WTC11 (cell line): ENCODE measurements at regions not wholly inside any gene's neighbourhood (a gene's known extent, or its start where the extent isn't known, plus 50 kb on each side); places are given as distances from the start of the nearest gene placed in this dataset.

Source experiments
- ATAC-seq: fragments of 200-7000 bp; cut with Tn5 transposase; 2 replicates; pipeline ENCODE4 v1.10.0; 2021; ENCODE audit warnings: mild to moderate bottlenecking, moderate library complexity
- CTCF ChIA-PET: fragments of 300-600 bp; sonication (Branson Sonifier 250); formaldehyde crosslinking; loops from one replicate; lab custom pipeline; 2021; ENCODE audit warnings: antibody characterized with exemption; lab: Charles Lee
- POLR2A ChIA-PET: fragments of 350-600 bp; sonication (Branson Sonifier 250); formaldehyde crosslinking; loops from one replicate; lab custom pipeline; 2021; ENCODE audit warnings: antibody characterized with exemption; lab: Charles Lee
- DNase-seq: peaks from one replicate; pipeline ENCODE4 v3.0.0; 2021; ENCODE audit warnings: low spot score
- H3K27ac Mint-ChIP-seq: 2 replicates; pipeline ENCODE4 v1.8.0; 2021; ENCODE audit warnings: mixed read lengths
- H3K27me3 Mint-ChIP-seq: 2 replicates; pipeline ENCODE4 v1.8.0; 2021; ENCODE audit warnings: low read depth, mild to moderate bottlenecking, moderate library complexity, mixed read lengths
- H3K36me3 Mint-ChIP-seq: 2 replicates; pipeline ENCODE4 v1.8.0; 2021; ENCODE audit warnings: mixed read lengths
- H3K4me1 Mint-ChIP-seq: 2 replicates; pipeline ENCODE4 v1.8.0; 2022; ENCODE audit warnings: mixed read lengths
- H3K4me3 Mint-ChIP-seq: 2 replicates; pipeline ENCODE4 v1.8.0; 2021; ENCODE audit warnings: mild to moderate bottlenecking, moderate library complexity, mixed read lengths
- H3K9me3 Mint-ChIP-seq: 2 replicates; pipeline ENCODE4 v1.8.0; 2021; ENCODE audit warnings: mixed read lengths
- AR ChIP-seq: fragments of 250-450 bp; sonication (Bioruptor Pico); IDR thresholded peaks from 2 replicates; pipeline ENCODE4 v1.9.0; 2021; ENCODE audit warnings: mild to moderate bottlenecking
- CREB1 ChIP-seq: sonication (generic); formaldehyde crosslinking; IDR thresholded peaks from 2 replicates; pipeline ENCODE4 v1.8.0; 2023; ENCODE audit warnings: mild to moderate bottlenecking, missing genetic modification reagents
- ESRRA ChIP-seq: sonication (generic); formaldehyde crosslinking; IDR thresholded peaks from 2 replicates; pipeline ENCODE4 v1.8.1; 2022; ENCODE audit warnings: mild to moderate bottlenecking, missing genetic modification reagents, borderline replicate concordance
- IRF2 ChIP-seq: sonication (generic); formaldehyde crosslinking; IDR thresholded peaks from 2 replicates; pipeline ENCODE4 v1.8.0; 2022; ENCODE audit warnings: low read depth, missing genetic modification reagents, borderline replicate concordance
- STAT6 ChIP-seq: sonication (generic); formaldehyde crosslinking; conservative IDR thresholded peaks from 2 replicates; pipeline ENCODE4 v1.8.1; 2023; ENCODE audit warnings: mild to moderate bottlenecking, low read depth, missing genetic modification reagents, moderate library complexity
- ZBTB21 ChIP-seq: sonication (generic); formaldehyde crosslinking; IDR thresholded peaks from 2 replicates; pipeline ENCODE4 v1.8.1; 2023; ENCODE audit warnings: mild to moderate bottlenecking, missing genetic modification reagents, borderline replicate concordance
- ZNF121 ChIP-seq: sonication (generic); formaldehyde crosslinking; IDR thresholded peaks from 2 replicates; pipeline ENCODE4 v1.8.0; 2023; ENCODE audit warnings: missing genetic modification reagents
- ZNF232 ChIP-seq: sonication (generic); formaldehyde crosslinking; IDR thresholded peaks from 2 replicates; pipeline ENCODE4 v1.8.0; 2022; ENCODE audit warnings: mild to moderate bottlenecking, missing genetic modification reagents
- ZNF423 ChIP-seq: fragments of 250-450 bp; sonication (Bioruptor Pico); IDR thresholded peaks from 2 replicates; pipeline ENCODE4 v2.1.2; 2022; ENCODE audit warnings: mild to moderate bottlenecking, moderate library complexity
- ZNF532 ChIP-seq: fragments of 250-450 bp; sonication (Bioruptor Pico); IDR thresholded peaks from 2 replicates; pipeline ENCODE4 v1.9.0; 2021; ENCODE audit warnings: mild to moderate bottlenecking, borderline replicate concordance
- TF ChIP-seq, protein P1 (sequence below): sonication (generic); formaldehyde crosslinking; IDR thresholded peaks from 2 replicates; pipeline ENCODE4 v1.8.0; 2022; ENCODE audit warnings: mild to moderate bottlenecking, missing genetic modification reagents

GRCh38 chr7:32218154-32218467, 147.9 kb upstream of the PDE1C start (continued):
- TF ChIP-seq STAT6 (no peak), ZNF232 (no peak), AR (CRISPR knock-in tag) (no peak), CREB1 (no peak), ZBTB21 (no peak)
- TF ChIP-seq, protein P1, sequence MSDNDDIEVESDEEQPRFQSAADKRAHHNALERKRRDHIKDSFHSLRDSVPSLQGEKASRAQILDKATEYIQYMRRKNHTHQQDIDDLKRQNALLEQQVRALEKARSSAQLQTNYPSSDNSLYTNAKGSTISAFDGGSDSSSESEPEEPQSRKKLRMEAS = no peak

DNA sequence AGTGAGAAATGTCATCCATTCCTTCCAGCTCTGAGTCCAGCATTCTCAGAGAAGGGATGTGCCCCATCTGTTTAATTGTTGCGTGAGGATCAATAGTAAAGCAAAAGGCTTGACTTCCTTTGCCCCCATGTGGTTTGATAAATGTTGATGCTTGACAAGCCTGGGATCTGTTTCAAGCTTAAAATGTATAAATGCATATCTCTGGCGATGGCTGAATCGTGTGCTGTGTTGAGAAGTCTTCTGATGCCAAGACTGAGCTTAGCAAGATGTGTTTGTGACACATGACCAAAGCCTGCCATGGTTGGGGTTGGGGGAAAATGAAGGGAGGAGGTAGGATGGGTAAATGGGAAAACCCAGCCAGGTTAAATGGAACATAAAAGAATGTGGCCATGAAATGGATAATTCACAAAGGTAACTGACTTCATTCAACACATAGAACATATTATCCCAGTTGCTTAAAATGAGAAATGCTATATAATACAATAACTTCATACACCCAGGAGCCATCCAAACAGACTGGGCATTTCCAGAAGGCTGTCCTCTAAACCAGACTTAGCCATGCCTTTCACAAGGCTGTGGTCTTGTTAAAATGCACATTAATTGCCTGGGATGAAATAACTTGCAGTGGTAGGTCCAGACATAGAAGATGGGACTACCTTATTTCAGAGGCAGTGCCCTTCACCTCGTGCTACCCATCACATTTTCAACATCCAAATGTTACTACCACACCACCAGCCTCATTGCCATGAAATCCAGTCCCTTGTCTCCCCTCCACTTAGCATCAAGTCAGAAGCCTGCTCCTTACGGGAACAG, 147.3 kb upstream of the PDE1C start:
- ChIA-PET CTCF (interaction anchor here (2.3 kb wide), 1 partner anchor 141 kb away, joined by 9 read pairs; no protein-coding TSS in a partner anchor), POLR2A (no interaction called here)
- Mint-ChIP-seq H3K4me3 (no peak overlapping the region), H3K27me3 (no peaks in the 10 kb centered on the region; the same call in 1 of the 2 replicates), H3K27ac (no peak overlapping the region), H3K36me3 (no peaks in the 10 kb centered on the region), H3K4me1 (no peaks in the 10 kb centered on the region), H3K9me3 (no peaks in the 10 kb centered on the region)
- DNase-seq = no peak
- ATAC-seq = no peak
- TF ChIP-seq ZNF423 (CRISPR knock-in tag) (no peak), CREB1 (no peak), ZNF532 (CRISPR knock-in tag) (no peak), ZNF121 (CRISPR knock-in tag) (no peak), ESRRA (no peak), IRF2 (no peak), ZNF232 (no peak), AR (CRISPR knock-in tag) (no peak)
